ENCODE measurements at regions not wholly inside any gene's neighbourhood (a gene's known extent, or its start where the extent isn't known, plus 50 kb on each side); places are given as distances from the start of the nearest gene placed in this dataset.
"Not testable (repeated sequence)": the region's sequence is repeated elsewhere in the genome, so short reads cannot be mapped to it uniquely, and the experiment has no call there.

DNA sequence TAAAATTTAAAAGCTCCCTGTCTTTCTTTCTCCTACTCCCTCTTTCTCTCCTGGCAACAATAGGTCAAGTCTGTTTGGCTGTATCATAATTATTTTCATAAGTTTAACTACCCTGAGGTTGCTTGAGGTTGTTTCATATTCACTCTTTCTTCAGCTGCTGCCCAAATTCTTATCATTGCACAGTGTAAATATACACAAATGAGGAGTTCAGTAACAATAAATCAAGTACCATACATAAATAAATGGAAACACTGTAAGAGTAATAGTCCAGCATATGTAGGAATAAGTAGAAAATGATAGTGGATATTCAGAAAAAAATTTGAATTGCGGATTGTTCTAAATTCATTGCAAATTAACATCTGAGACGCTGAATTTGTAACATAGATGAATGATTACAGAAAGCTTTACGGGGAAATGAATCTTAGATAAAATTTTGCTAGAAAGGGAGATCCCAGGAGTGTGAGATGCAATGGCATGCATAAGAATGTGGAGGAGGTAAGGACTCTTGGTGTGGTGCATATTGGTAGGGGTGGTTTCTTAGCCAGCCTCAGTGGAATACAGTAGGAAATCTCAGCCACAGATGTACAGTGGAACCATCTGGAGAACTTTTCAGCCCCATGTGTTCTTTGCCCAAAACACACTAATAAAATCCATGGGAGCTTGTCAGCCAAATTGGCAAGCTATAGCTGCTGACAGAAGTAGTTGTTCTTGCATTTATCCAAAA, 480.7 kb downstream of the HTR1B start:
- ChIA-PET POLR2A (no interaction called here), CTCF (no interaction called here)
- TF ChIP-seq, protein P1, sequence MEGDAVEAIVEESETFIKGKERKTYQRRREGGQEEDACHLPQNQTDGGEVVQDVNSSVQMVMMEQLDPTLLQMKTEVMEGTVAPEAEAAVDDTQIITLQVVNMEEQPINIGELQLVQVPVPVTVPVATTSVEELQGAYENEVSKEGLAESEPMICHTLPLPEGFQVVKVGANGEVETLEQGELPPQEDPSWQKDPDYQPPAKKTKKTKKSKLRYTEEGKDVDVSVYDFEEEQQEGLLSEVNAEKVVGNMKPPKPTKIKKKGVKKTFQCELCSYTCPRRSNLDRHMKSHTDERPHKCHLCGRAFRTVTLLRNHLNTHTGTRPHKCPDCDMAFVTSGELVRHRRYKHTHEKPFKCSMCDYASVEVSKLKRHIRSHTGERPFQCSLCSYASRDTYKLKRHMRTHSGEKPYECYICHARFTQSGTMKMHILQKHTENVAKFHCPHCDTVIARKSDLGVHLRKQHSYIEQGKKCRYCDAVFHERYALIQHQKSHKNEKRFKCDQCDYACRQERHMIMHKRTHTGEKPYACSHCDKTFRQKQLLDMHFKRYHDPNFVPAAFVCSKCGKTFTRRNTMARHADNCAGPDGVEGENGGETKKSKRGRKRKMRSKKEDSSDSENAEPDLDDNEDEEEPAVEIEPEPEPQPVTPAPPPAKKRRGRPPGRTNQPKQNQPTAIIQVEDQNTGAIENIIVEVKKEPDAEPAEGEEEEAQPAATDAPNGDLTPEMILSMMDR (IDR thresholded peaks at IDR 0.05; ENCODE audit: control extremely low read depth, extremely low read depth, low read depth, missing control alignments): no peak
- no peak for DNase-seq (ENCODE audit: extremely low spot score)

DNA sequence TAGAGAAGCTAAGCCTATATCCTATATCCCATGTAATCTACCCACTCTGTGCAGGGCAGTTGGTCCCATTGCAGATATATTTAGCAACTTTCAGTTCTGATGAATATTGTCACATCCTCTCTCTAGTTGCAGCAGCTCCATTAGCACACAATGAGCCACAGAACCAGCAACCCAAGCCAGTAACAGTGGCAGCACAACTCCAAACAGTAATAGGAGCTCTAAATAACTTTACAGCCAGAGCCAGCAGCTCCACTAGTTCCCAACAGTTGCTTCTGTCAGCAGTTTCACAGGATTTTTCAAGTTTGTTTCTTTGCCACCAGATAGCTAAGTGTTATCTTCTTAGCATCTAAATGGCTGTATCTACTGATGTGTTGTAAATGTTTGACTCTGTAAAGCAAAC, 490.8 kb downstream of the HTR1B start:
- DNase-seq (ENCODE audit: extremely low spot score): no peak
- ChIA-PET POLR2A (no interaction called here), CTCF (no interaction called here)
- TF ChIP-seq, protein P1 (IDR thresholded peaks at IDR 0.05; ENCODE audit: control extremely low read depth, extremely low read depth, low read depth, missing control alignments): no peak

DNA sequence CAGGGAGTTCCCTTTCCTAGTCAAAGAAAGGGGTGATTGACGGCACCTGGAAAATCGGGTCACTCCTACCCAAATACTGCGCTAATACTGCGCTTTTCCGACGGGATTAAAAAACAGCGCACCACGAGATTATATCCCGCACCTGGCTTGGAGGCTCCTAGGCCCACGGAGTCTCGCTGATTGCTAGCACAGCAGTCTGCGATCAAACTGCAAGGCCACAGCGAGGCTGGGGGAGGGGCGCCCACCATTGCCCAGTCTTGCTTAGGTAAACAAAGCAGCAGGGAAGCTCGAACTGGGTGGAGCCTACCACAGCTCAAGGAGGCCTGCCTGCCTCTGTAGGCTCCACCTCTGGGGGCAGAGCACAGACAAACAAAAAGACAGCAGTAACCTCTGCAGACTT, 504.1 kb downstream of the HTR1B start:
- CTCF ChIA-PET; DNase-seq (ENCODE audit: extremely low spot score): not testable (repeated sequence)

DNA sequence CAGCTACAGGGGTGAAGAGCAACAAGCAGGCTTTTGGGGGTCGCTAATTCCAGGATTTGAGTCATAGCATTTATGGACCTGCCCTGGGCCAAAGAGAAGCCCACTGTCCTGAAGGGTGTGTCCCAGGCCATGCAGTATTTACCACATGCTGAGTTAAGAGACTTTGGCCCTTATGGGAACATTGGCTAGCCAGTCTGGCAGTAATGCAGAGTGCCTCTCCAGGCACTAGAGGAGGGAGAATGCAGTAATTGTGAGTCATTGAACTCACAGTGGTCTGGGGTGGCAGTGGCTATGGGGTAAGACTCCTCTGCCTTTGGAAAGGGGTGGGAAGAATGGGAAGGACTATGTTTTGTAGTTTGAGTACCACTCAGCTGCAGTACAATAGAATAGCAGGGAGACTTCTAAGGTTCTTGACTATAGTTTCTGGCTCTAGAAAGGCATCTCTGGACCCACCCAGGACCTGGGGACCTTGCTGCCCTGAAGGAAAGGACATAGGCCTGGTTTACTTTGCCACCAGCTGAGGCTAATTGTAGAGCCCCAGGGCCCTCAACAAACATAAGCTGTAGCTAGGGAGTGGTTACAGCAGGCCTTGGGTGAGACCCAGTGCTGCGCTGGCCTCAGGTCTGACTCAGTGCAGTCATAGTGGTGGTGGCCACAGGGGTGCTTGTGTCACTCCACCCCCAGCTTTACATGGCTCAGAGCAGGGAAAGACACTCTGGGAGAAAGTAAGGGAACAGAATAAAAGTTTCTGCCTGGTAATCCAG, 520.9 kb downstream of the HTR1B start:
- TF ChIP-seq, protein P1 (IDR thresholded peaks at IDR 0.05; ENCODE audit: control extremely low read depth, extremely low read depth, low read depth, missing control alignments): no peak
- POLR2A ChIA-PET: no interaction called here
- no peak for DNase-seq (ENCODE audit: extremely low spot score)
- CTCF ChIA-PET: interaction anchor here (1.3 kb wide), 1 partner anchor 45 kb away, joined by 3 read pairs; no protein-coding TSS in a partner anchor

More for the DNA sequence above, 504.1 kb downstream of the HTR1B start:
- POLR2A ChIA-PET: not testable (repeated sequence)

DNA sequence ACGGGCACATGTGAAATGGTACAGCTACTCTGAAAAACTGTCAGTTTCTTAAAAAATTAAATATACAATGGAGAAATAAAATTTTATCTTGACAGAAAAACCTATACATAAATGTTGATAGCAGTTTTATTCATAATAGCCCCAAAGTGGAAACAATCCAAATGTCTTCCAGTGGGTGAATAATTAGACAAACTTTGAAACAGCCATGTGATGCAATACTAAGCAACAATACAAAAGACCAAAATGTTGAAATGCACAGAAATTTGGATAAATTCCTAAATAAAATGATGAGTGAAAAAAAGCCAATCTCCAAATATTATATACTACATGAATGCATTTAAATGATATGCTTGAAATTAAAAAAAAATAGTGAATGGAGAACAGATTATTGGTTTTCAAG, 523.1 kb downstream of the HTR1B start:
- CTCF ChIA-PET: interaction anchor here (1.0 to 1.5 kb wide), 2 partner anchors 8 to 16 kb away, joined by 3 read pairs; no protein-coding TSS in a partner anchor
- TF ChIP-seq, protein P1 (IDR thresholded peaks at IDR 0.05; ENCODE audit: control extremely low read depth, extremely low read depth, low read depth, missing control alignments): no peak

DNA sequence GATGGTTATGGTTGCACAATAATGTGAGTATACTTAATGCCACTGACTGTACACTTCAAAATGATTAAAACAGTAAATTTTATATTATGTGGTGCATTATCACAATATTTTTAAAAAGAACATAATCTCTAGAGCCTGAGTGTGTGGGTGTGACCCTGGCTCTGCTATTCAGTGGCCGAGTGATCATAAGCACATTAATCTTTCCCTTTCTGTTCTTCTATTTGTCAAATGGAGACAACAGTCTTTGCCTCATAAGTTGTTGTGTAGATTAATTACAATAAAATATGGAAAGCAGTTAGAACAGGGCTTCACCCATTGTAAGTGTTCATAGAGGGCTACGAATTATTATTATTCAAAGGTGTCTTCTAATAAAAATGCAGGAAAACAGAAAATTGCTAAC, 548.6 kb downstream of the HTR1B start:
- TF ChIP-seq, protein P1 (IDR thresholded peaks at IDR 0.05; ENCODE audit: control extremely low read depth, extremely low read depth, low read depth, missing control alignments): no peak
- DNase-seq (ENCODE audit: extremely low spot score): no peak
- POLR2A ChIA-PET: no interaction called here
- CTCF ChIA-PET: no interaction called here

More for the DNA sequence above, 523.1 kb downstream of the HTR1B start:
- POLR2A ChIA-PET: no interaction called here
- no peak for DNase-seq (ENCODE audit: extremely low spot score)

DNA sequence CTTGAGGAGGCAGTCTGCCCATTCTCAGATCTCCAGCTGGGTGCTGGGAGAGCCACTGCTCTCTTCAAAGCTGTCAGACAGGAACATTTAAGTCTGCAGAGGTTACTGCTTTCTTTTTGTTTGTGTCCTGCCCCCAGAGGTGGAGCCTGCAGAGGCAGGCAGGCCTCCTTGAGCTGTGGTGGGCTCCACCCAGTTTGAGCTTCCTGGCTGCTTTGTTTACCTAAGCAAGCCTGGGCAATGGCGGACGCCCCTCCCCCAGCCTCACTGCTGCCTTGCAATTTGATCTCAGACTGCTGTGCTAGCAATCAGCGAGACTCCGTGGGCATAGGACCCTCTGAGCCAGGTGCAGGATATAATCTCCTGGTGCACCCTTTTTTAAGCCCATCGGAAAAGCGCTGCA, 557.8 kb downstream of the HTR1B start:
- POLR2A ChIA-PET; CTCF ChIA-PET; DNase-seq (ENCODE audit: extremely low spot score): not testable (repeated sequence)
